ENCODE measurements at regions not wholly inside any gene's neighbourhood (a gene's known extent, or its start where the extent isn't known, plus 50 kb on each side); places are given as distances from the start of the nearest gene placed in this dataset.

GRCh38 chr6:145119081-145119480 is 616.2 kb downstream of the EPM2A start:
- Histone ChIP-seq H4K5ac (ENCODE audit: low read length) (no peak overlapping the region), H3K4ac (ENCODE audit: low read depth, low read length) (no peak overlapping the region), H3K4me2 (ENCODE audit: low read length) (no peak overlapping the region), H2AK5ac (ENCODE audit: low read length) (no peak overlapping the region), H4K8ac (ENCODE audit: low read depth, low read length) (no peak overlapping the region), H3K56ac (ENCODE audit: low read length) (no peak overlapping the region), H3K18ac (ENCODE audit: low read length) (no peak overlapping the region), H3K79me2 (ENCODE audit: control insufficient read depth, insufficient read depth, low read length) (no peaks in the 10 kb centered on the region), H3K4me3 (ENCODE audit: low read length) (no peak overlapping the region), H2BK15ac (replicated peaks; ENCODE audit: low read depth) (no peak overlapping the region), H3K23ac (ENCODE audit: low read length) (peak overlapping the region; percentile 66), H2BK120ac (ENCODE audit: low read depth, low read length) (no peak overlapping the region), H3K27me3 (ENCODE audit: insufficient read depth, low read length, poor library complexity) (peaks cover 2% of the 10 kb centered on the region), H3K27ac (ENCODE audit: low read depth, low read length) (no peak overlapping the region), H3K79me1 (ENCODE audit: low read length) (no peaks in the 10 kb centered on the region), H3K9ac (ENCODE audit: low read length) (no peak overlapping the region), H3K36me3 (ENCODE audit: control insufficient read depth, insufficient read depth, low read length) (no peaks in the 10 kb centered on the region), H2BK5ac (ENCODE audit: low read length) (no peak overlapping the region), H3K4me1 (ENCODE audit: control insufficient read depth, low read depth, low read length) (no peaks in the 10 kb centered on the region)
- WGBS (ENCODE audit: extremely low coverage, insufficient coverage, low lambda C conversion rate), result no CpG with 5 or more reads among the region's 4 CpGs
- no peak for DNase-seq

- no peak overlapping the region for H4K8ac ChIP-seq (ENCODE audit: low read depth, low read length)
- H3K18ac ChIP-seq (ENCODE audit: low read length), result no peak overlapping the region
- H2AK5ac ChIP-seq (ENCODE audit: low read length), result no peak overlapping the region
- no peak overlapping the region for H3K23ac ChIP-seq (ENCODE audit: low read length)
- no peaks in the 10 kb centered on the region for H3K79me2 ChIP-seq (ENCODE audit: control insufficient read depth, insufficient read depth, low read length)
- no peaks in the 10 kb centered on the region for H3K27me3 ChIP-seq (ENCODE audit: insufficient read depth, low read length, poor library complexity)
- no peak overlapping the region for H3K4me2 ChIP-seq (ENCODE audit: low read length)
- no peak overlapping the region for H3K9ac ChIP-seq (ENCODE audit: low read length)
- H3K4ac ChIP-seq (ENCODE audit: low read depth, low read length), result no peak overlapping the region
- no peak overlapping the region for H3K27ac ChIP-seq (ENCODE audit: low read depth, low read length)
- no peak overlapping the region for H3K56ac ChIP-seq (ENCODE audit: low read length)
- no peak overlapping the region for H2BK120ac ChIP-seq (ENCODE audit: low read depth, low read length)
- no peaks in the 10 kb centered on the region for H3K4me1 ChIP-seq (ENCODE audit: control insufficient read depth, low read depth, low read length)
- H3K4me3 ChIP-seq (ENCODE audit: low read length), result no peak overlapping the region
- H2BK5ac ChIP-seq (ENCODE audit: low read length), result no peak overlapping the region
- no peak for DNase-seq
- no peaks in the 10 kb centered on the region for H3K79me1 ChIP-seq (ENCODE audit: low read length)
- no peak overlapping the region for H4K5ac ChIP-seq (ENCODE audit: low read length)
- no CpG with 5 or more reads among the region's 2 CpGs for WGBS (ENCODE audit: extremely low coverage, insufficient coverage, low lambda C conversion rate)
- H3K36me3 ChIP-seq (ENCODE audit: control insufficient read depth, insufficient read depth, low read length), result no peaks in the 10 kb centered on the region
- no peak overlapping the region for H2BK15ac ChIP-seq (replicated peaks; ENCODE audit: low read depth)
Measured at GRCh38 chr6:145132709-145133108, 602.6 kb downstream of the EPM2A start.

GRCh38 chr6:145135702-145136101 is 599.6 kb downstream of the EPM2A start:
- no peak overlapping the region for H2BK120ac ChIP-seq (ENCODE audit: low read depth, low read length)
- no peak overlapping the region for H3K56ac ChIP-seq (ENCODE audit: low read length)
- no peak overlapping the region for H4K8ac ChIP-seq (ENCODE audit: low read depth, low read length)
- no CpG with 5 or more reads among the region's 6 CpGs for WGBS (ENCODE audit: extremely low coverage, insufficient coverage, low lambda C conversion rate)
- H3K4me2 ChIP-seq (ENCODE audit: low read length), result no peak overlapping the region
- no peaks in the 10 kb centered on the region for H3K36me3 ChIP-seq (ENCODE audit: control insufficient read depth, insufficient read depth, low read length)
- no peaks in the 10 kb centered on the region for H3K27me3 ChIP-seq (ENCODE audit: insufficient read depth, low read length, poor library complexity)
- no peak overlapping the region for H3K4me3 ChIP-seq (ENCODE audit: low read length)
- no peak overlapping the region for H3K4ac ChIP-seq (ENCODE audit: low read depth, low read length)
- no peak overlapping the region for H2BK5ac ChIP-seq (ENCODE audit: low read length)
- no peak overlapping the region for H2AK5ac ChIP-seq (ENCODE audit: low read length)
- H3K79me1 ChIP-seq (ENCODE audit: low read length), result no peaks in the 10 kb centered on the region
- no peak overlapping the region for H3K27ac ChIP-seq (ENCODE audit: low read depth, low read length)
- DNase-seq, result no peak
- H3K18ac ChIP-seq (ENCODE audit: low read length), result no peak overlapping the region
- no peak overlapping the region for H2BK15ac ChIP-seq (replicated peaks; ENCODE audit: low read depth)
- H3K23ac ChIP-seq (ENCODE audit: low read length), result no peak overlapping the region
- H3K9ac ChIP-seq (ENCODE audit: low read length), result no peak overlapping the region
- H3K79me2 ChIP-seq (ENCODE audit: control insufficient read depth, insufficient read depth, low read length), result no peaks in the 10 kb centered on the region
- H3K4me1 ChIP-seq (ENCODE audit: control insufficient read depth, low read depth, low read length), result no peaks in the 10 kb centered on the region
- no peak overlapping the region for H4K5ac ChIP-seq (ENCODE audit: low read length)

- Histone ChIP-seq H3K27ac (ENCODE audit: low read depth, low read length) (no peak overlapping the region), H2AK5ac (ENCODE audit: low read length) (no peak overlapping the region), H4K5ac (ENCODE audit: low read length) (no peak overlapping the region), H3K4ac (ENCODE audit: low read depth, low read length) (no peak overlapping the region), H2BK5ac (ENCODE audit: low read length) (no peak overlapping the region), H3K36me3 (ENCODE audit: control insufficient read depth, insufficient read depth, low read length) (no peaks in the 10 kb centered on the region), H3K18ac (ENCODE audit: low read length) (no peak overlapping the region), H3K4me1 (ENCODE audit: control insufficient read depth, low read depth, low read length) (no peaks in the 10 kb centered on the region), H3K9ac (ENCODE audit: low read length) (no peak overlapping the region), H3K56ac (ENCODE audit: low read length) (no peak overlapping the region), H3K4me2 (ENCODE audit: low read length) (no peak overlapping the region), H2BK120ac (ENCODE audit: low read depth, low read length) (no peak overlapping the region), H3K79me2 (ENCODE audit: control insufficient read depth, insufficient read depth, low read length) (no peaks in the 10 kb centered on the region), H3K23ac (ENCODE audit: low read length) (no peak overlapping the region), H2BK15ac (replicated peaks; ENCODE audit: low read depth) (no peak overlapping the region), H3K4me3 (ENCODE audit: low read length) (no peak overlapping the region), H3K27me3 (ENCODE audit: insufficient read depth, low read length, poor library complexity) (no peaks in the 10 kb centered on the region), H4K8ac (ENCODE audit: low read depth, low read length) (no peak overlapping the region), H3K79me1 (ENCODE audit: low read length) (no peaks in the 10 kb centered on the region)
- DNase-seq, result peak; percentile 42
- WGBS (ENCODE audit: extremely low coverage, insufficient coverage, low lambda C conversion rate), result no CpG with 5 or more reads among the region's 1 CpG
Measured at GRCh38 chr6:145137425-145137824, 597.9 kb downstream of the EPM2A start.

- DNase-seq, result no peak
- no peaks in the 10 kb centered on the region for H3K27me3 ChIP-seq (ENCODE audit: insufficient read depth, low read length, poor library complexity)
- no peak overlapping the region for H3K27ac ChIP-seq (ENCODE audit: low read depth, low read length)
- no peak overlapping the region for H3K4me2 ChIP-seq (ENCODE audit: low read length)
- H3K4ac ChIP-seq (ENCODE audit: low read depth, low read length), result no peak overlapping the region
- no peak overlapping the region for H2AK5ac ChIP-seq (ENCODE audit: low read length)
- H3K18ac ChIP-seq (ENCODE audit: low read length), result no peak overlapping the region
- no peak overlapping the region for H2BK120ac ChIP-seq (ENCODE audit: low read depth, low read length)
- no peak overlapping the region for H4K5ac ChIP-seq (ENCODE audit: low read length)
- H3K79me2 ChIP-seq (ENCODE audit: control insufficient read depth, insufficient read depth, low read length), result no peaks in the 10 kb centered on the region
- H3K23ac ChIP-seq (ENCODE audit: low read length), result no peak overlapping the region
- no peaks in the 10 kb centered on the region for H3K79me1 ChIP-seq (ENCODE audit: low read length)
- no peak overlapping the region for H2BK5ac ChIP-seq (ENCODE audit: low read length)
- no peak overlapping the region for H3K9ac ChIP-seq (ENCODE audit: low read length)
- H2BK15ac ChIP-seq (replicated peaks; ENCODE audit: low read depth), result no peak overlapping the region
- H3K4me3 ChIP-seq (ENCODE audit: low read length), result no peak overlapping the region
- no peak overlapping the region for H4K8ac ChIP-seq (ENCODE audit: low read depth, low read length)
- H3K56ac ChIP-seq (ENCODE audit: low read length), result no peak overlapping the region
- H3K4me1 ChIP-seq (ENCODE audit: control insufficient read depth, low read depth, low read length), result no peaks in the 10 kb centered on the region
- H3K36me3 ChIP-seq (ENCODE audit: control insufficient read depth, insufficient read depth, low read length), result no peaks in the 10 kb centered on the region
Measured at GRCh38 chr6:145138469-145139139, 596.7 kb downstream of the EPM2A start.

- Histone ChIP-seq H3K23ac (ENCODE audit: low read length) (no peak overlapping the region), H3K79me1 (ENCODE audit: low read length) (no peaks in the 10 kb centered on the region), H3K4me2 (ENCODE audit: low read length) (no peak overlapping the region), H2BK120ac (ENCODE audit: low read depth, low read length) (no peak overlapping the region), H3K27me3 (ENCODE audit: insufficient read depth, low read length, poor library complexity) (no peaks in the 10 kb centered on the region), H2AK5ac (ENCODE audit: low read length) (no peak overlapping the region), H4K5ac (ENCODE audit: low read length) (no peak overlapping the region), H3K79me2 (ENCODE audit: control insufficient read depth, insufficient read depth, low read length) (no peaks in the 10 kb centered on the region), H3K4me1 (ENCODE audit: control insufficient read depth, low read depth, low read length) (no peaks in the 10 kb centered on the region), H2BK15ac (replicated peaks; ENCODE audit: low read depth) (no peak overlapping the region), H3K9ac (ENCODE audit: low read length) (no peak overlapping the region), H4K8ac (ENCODE audit: low read depth, low read length) (no peak overlapping the region), H2BK5ac (ENCODE audit: low read length) (no peak overlapping the region), H3K4me3 (ENCODE audit: low read length) (no peak overlapping the region), H3K56ac (ENCODE audit: low read length) (no peak overlapping the region), H3K18ac (ENCODE audit: low read length) (no peak overlapping the region), H3K27ac (ENCODE audit: low read depth, low read length) (no peak overlapping the region), H3K4ac (ENCODE audit: low read depth, low read length) (no peak overlapping the region), H3K36me3 (ENCODE audit: control insufficient read depth, insufficient read depth, low read length) (no peaks in the 10 kb centered on the region)
- DNase-seq, result no peak
- no CpG with 5 or more reads among the region's 7 CpGs for WGBS (ENCODE audit: extremely low coverage, insufficient coverage, low lambda C conversion rate)
Measured at GRCh38 chr6:145139140-145139850, 596.0 kb downstream of the EPM2A start.
